GM12872 (cell line): ENCODE measurements at regions not wholly inside any gene's neighbourhood (a gene's known extent, or its start where the extent isn't known, plus 50 kb on each side); places are given as distances from the start of the nearest gene placed in this dataset.

ENCODE experiments used
- TF ChIP-seq, protein P1 (sequence below): IDR thresholded peaks from 3 replicates; pipeline ENCODE4 v1.5.1; 2011; ENCODE audit warnings: low read depth, mild to moderate bottlenecking, low read length, moderate library complexity; ENCODE audit not compliant: insufficient read depth

GRCh38 chr3:127418560-127419147, 130.8 kb upstream of the PRR20G start:
- TF ChIP-seq, protein P1, sequence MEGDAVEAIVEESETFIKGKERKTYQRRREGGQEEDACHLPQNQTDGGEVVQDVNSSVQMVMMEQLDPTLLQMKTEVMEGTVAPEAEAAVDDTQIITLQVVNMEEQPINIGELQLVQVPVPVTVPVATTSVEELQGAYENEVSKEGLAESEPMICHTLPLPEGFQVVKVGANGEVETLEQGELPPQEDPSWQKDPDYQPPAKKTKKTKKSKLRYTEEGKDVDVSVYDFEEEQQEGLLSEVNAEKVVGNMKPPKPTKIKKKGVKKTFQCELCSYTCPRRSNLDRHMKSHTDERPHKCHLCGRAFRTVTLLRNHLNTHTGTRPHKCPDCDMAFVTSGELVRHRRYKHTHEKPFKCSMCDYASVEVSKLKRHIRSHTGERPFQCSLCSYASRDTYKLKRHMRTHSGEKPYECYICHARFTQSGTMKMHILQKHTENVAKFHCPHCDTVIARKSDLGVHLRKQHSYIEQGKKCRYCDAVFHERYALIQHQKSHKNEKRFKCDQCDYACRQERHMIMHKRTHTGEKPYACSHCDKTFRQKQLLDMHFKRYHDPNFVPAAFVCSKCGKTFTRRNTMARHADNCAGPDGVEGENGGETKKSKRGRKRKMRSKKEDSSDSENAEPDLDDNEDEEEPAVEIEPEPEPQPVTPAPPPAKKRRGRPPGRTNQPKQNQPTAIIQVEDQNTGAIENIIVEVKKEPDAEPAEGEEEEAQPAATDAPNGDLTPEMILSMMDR = no peak

DNA sequence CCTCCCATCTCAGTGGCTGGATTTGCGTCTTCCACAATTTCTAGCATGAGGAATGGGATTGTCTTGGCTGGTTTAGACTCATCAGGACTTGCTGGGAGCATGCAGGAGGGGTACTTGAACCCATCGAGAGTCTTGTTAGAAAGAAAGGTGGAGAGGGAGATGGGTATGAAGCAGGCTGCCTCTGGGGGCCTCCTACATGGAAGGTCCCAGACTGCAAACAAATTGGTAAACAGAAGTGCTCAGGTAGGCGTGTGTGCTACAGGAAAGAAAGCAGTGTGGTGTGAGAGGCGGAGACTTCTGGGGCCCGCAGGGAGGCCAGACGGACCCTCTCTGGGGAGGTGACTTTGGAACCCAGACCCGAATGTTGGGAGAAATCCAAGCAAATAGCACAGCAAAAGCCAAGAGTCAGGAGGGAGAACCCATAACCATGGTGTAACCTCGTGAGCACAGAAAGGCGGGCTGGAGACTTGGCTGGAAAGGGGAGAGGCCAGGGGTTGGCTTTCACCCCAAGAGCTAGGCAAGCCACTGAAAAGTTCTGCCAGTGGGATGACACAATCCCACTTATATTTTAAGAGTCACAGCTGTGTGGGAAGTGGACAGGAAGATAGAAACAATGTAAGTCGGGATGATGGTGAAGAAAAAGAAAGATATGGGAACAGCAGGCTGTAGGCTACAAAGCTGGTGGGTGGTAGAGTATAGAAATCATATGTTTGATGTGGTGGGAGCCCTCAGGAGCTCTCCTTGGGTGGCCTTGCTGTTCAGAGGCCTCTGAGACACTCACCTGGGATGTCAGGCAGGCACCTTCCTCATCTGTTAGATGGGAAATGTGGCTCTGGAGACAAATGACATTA, 130.1 kb upstream of the PRR20G start:
- TF ChIP-seq, protein P1 = no peak

- TF ChIP-seq, protein P1 = no peak
Measured at GRCh38 chr3:127413871-127414270, 126.0 kb upstream of the PRR20G start.

GRCh38 chr3:127413318-127413673, 125.5 kb upstream of the PRR20G start:
- TF ChIP-seq, protein P1 = no peak

- TF ChIP-seq, protein P1 = no peak
Measured at GRCh38 chr3:127412578-127413317, 124.9 kb upstream of the PRR20G start.

GRCh38 chr3:127411083-127411727, 123.4 kb upstream of the PRR20G start:
- TF ChIP-seq, protein P1 = no peak

DNA sequence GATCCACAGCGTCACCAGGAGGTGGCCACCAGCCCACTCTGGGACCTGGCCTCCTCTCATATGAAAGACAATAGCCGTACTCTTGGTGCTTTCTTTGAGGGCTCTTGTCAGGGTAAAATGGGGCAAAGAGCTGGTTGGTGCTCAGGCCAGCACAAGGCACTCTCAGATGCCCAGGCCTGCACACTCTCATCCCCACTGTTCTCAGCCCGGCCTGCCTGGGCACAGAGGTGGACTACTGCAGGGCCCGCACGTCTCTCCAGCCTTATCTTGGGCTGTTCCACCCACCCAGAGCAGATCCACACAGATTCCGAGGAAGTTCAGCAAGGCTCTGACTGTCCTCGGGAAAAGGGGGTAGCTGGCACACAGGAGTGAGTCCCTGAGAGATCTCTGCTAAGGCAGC, 122.8 kb upstream of the PRR20G start:
- TF ChIP-seq, protein P1 = no peak
